NCI-H446 treated with DMSO at 0.1 percent for 48 hours (cell line): ENCODE measurements at regions not wholly inside any gene's neighbourhood (a gene's known extent, or its start where the extent isn't known, plus 50 kb on each side); places are given as distances from the start of the nearest gene placed in this dataset.
"Not testable (repeated sequence)": the region's sequence is repeated elsewhere in the genome, so short reads cannot be mapped to it uniquely, and the experiment has no call there.

Experiments used
- DNase-seq: peaks from one replicate; lab custom pipeline; 2025; lab: John Stamatoyannopoulos, UW

DNA sequence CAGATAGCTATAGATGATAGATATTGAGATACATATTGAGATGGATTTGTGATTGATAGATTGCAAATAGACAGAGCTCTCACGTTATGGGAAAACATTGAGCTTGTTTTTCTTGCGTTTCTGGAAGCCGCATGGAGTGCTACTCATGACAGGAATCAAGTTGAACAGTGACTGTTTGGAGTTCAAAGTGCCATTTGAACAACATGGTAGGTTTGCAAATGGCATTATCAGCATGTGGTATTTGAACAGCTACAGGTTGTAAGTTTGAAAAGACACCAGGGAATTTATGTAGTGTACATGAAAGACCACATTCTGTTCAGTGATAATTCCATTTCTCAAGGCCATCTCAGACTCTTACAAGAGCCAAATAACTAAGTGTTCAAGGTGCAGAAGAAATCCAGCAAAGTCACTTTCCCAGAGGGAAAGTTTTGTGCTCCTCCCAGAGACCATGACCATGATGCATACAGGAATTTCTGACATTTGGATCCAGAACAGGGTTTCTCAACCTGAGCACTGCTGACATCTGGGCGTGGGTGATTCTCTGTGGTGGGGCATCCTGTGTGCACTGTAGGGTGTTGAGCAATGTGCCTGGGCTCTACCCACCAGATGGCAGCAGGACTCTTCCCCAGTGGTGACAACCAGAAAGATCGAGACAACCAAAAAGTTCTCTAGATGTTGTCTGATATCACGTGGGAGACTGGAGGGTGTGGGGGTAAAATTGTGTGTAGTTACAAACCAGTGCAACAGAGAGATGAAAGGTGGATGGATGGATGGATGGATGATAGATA, 399.1 kb upstream of the AMELY start:
- DNase-seq = no peak

- no peak for DNase-seq
Measured at GRCh38 chrY:7308816-7309215, 397.3 kb upstream of the AMELY start.

GRCh38 chrY:7302306-7302705, 390.8 kb upstream of the AMELY start:
- DNase-seq = no peak

- no peak for DNase-seq
Measured at GRCh38 chrY:7299960-7300359, 388.4 kb upstream of the AMELY start.

- no peak for DNase-seq
Measured at GRCh38 chrY:7292113-7292512, 380.6 kb upstream of the AMELY start.

DNA sequence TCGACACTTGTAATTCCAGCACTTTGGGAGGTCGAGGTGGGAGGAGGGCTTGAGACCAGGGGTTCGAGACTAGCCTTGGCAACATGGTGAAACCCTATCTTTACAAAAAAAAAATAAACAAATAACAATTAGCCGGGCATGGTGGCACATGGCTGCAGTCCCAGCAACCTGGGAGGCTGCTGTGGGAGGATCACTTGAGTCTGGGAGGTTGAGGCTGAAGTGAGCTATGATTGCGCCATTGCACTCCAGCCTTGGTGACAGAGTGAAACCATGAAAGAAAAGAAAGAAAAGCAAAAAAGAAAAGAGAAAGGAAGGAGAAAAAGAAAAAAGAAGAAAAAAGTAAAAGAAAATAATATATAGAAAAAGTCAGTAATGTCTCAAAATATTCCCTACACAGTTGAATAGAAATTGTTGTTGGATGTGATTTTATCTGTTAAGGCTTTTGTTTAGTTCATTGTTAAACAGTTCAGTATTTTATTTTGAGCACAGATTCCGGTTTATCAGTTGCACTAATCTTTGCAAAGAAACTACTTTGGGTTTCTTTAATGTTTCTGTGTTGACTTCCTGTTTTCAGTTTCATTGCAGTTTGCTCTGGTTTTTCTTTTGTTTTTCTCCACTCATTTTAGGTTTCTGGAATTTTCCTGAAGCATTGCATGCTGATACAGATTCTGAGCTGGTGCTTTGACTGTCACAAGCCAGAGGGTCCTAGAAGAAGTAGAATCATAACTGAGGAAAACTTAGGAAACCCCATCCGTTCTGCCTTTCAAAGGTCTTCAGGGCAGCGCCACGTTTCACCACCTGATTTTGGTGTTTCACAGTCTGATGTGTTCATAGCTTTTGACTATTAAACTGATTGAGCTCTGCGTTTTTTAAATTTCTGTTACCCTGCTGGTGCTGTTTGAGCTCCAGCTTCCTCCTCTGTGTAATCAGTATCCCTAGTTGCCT, 378.6 kb upstream of the AMELY start:
- no peak for DNase-seq

- DNase-seq = no peak
Measured at GRCh38 chrY:7288611-7289010, 377.1 kb upstream of the AMELY start.

GRCh38 chrY:7287963-7288362, 376.4 kb upstream of the AMELY start:
- not testable (repeated sequence) for DNase-seq

DNA sequence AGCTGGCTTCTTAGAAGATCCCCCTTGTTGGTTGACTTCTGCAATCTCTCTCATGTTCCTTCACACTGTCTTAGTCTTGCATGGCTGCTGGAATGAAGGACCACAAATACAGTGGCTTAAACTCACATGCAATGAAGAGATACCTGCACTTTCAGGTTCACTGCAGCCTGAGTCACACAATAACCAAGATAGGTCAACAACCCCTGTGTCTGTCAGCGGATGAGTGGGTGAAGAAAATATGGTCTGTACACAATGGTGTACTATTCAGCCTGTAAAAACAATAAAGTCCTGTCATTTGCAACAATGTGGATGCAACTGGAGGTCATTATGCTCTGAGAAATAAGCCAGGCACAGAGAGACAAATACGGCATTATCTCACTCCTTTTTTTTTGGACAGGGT, 373.8 kb upstream of the AMELY start:
- no peak for DNase-seq

- DNase-seq = no peak
Measured at GRCh38 chrY:7283001-7283400, 371.4 kb upstream of the AMELY start.

- not testable (repeated sequence) for DNase-seq
Measured at GRCh38 chrY:7280151-7280740, 368.7 kb upstream of the AMELY start.

GRCh38 chrY:7275751-7276150, 364.2 kb upstream of the AMELY start:
- no peak for DNase-seq

DNA sequence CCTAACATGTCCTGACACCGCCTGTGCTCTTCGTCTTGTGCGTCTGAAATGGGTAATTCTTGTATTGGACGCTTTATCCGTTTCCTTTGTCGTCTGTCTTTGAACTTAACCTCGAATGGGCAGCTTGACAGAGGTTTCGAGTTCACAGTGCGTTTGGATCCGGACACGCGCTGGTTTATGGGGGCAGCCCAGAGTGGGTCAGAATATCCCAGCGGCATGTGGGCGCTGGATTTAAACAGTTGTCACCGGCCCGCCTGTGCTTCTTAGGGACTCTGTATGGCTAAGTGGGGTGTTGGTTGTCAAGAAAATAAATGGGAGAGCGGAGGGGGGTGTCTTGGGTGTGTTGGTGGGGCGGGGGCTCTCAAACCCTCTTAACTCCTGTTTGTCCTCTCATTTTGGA, 363.5 kb upstream of the AMELY start:
- no peak for DNase-seq

- DNase-seq = no peak
Measured at GRCh38 chrY:7274369-7274913, 362.9 kb upstream of the AMELY start.

- DNase-seq = no peak
Measured at GRCh38 chrY:7273587-7274203, 362.1 kb upstream of the AMELY start.

DNA sequence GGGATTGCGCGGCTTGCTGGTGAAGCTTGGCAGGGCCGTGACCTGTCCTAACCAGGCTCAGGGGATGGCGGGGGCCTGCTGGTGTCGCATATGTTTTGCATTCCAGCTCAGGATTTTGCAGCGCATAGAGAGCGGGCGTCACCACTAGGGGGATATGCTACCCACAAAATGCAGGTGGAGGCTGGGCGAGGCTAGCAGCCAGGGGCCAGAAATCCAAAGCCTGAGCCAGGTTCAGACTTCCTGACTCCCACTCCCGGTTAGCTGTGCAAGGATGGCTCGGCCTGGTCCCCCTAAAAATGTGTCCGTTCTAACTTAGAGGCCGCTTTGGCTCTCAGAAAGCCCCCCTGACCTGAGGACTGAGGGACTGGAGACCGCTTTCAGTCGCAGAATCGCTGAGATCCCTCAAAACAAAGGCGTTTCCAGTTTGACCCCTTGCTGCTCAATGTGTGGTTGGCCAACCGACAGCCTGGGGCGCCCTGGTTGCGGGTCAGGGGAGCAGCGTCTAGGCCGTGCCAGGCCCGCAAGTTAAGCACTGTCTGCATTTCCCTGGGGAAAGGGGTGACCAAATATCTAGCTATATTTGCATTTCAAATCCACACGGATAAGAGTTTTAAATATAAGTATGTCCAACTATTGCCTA, 361.1 kb upstream of the AMELY start:
- DNase-seq = no peak

GRCh38 chrY:7263773-7264172, 352.2 kb upstream of the AMELY start:
- DNase-seq = no peak

GRCh38 chrY:7262531-7262930, 351.0 kb upstream of the AMELY start:
- DNase-seq = no peak

- DNase-seq = no peak
Measured at GRCh38 chrY:7261254-7261653, 349.7 kb upstream of the AMELY start.

GRCh38 chrY:7240101-7240500, 328.5 kb upstream of the AMELY start:
- DNase-seq = no peak

DNA sequence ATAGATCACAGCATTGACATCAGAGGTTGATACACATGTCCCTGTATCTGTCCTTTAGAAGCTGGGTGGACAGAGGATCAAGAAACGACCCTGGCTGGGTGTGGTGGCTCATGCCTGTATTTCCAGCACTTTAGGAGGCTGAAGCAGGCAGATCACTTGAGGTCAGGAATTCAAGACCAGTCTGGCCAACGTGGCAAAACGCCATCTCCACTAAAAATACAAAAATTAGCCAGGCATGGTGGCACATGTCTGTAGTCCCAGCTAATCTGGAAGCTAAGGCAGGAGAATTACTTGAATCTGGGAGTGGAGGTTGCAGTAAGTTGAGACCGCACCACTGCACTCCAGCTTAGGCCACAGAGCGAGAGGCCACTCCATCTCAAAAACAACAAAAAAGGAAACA, 300.4 kb upstream of the AMELY start:
- DNase-seq = no peak

DNA sequence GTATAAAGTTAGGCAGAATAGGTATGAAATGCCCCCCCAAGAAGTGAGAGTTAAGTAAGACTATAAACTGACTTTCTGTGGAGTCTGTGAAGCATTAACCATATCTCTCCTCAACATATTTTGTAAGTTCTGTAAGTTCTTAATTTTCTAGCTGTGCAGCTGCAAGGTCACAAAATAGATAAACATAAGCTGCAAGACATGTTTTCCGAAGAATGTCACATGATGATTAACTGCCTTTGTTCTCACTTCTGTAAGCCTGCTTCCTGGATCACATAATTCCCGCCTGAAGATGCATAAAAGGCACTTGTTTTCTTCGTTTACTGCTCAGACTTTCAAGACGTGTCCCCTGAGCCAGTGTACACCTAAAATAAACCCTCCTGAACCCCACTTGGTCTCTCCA, 292.9 kb upstream of the AMELY start:
- DNase-seq = no peak
